Femur (tissue), 1 donor: ENCODE measurements at regions not wholly inside any gene's neighbourhood (a gene's known extent, or its start where the extent isn't known, plus 50 kb on each side); places are given as distances from the start of the nearest gene placed in this dataset.
"Not testable (repeated sequence)": the region's sequence is repeated elsewhere in the genome, so short reads cannot be mapped to it uniquely, and the experiment has no call there.

ENCODE experiments used
- DNase-seq: peaks from one replicate; pipeline ENCODE4 v3.0.0-alpha.2; 2017

GRCh38 chr3:4077950-4078349 is 225.2 kb upstream of the SETMAR start:
- no peak for DNase-seq

DNA sequence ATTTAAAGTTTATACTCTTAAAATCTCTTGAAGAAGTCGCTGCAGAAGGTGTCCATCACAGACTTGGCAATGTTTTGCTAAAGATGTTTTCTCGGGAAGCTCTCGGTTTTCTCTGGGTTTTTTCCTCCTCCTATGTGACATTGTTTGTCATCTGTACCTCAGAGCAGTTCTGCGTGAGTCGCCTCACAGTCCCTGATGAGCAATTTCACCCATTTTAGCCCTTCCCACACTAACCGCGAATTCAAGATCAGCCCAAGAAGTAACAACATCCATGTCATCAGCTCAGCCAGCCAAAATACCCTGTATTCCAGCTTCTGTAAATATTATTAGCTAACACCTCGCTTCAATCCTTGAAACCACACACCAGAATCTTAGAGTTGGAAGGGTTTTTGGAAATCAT is 224.3 kb upstream of the SETMAR start:
- no peak for DNase-seq

DNA sequence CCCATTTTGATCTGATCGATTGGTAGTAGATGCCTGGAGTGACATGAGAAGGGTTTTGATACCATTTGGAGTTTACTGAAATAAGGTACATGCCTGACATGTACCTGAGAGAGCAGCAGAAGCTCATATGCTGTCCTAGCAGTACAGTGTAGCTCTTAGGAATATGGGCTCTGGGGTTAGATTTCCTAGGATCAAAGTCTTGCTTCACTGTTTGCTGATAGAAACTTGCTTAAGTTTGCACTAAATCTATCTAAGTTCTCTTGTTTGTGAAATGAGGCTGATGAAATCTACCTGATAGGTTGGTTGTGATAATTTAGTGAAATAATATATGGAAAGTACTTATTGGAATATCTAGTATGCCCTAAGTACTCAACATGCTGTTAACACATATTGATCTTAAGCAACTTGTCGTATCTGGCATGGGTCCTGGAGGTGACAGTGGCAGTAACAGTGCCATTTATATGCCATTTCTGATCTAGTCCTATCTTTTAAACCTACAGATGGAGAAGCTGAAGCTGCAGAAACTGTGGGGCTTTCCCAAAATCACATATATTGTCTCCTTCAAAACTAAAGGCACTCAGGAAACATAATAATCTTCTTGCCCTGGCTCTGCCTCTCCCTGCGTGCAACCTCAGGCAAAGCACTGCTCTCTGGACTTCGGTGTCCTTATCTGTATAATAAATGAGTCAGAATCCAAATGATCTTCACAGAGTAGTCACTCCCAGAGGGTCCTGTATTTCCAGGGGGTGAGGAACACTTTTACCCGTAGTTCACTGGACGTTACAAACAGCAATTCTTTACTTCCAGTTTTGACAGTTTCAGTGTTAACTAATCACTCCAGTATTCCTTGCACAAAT is 223.6 kb upstream of the SETMAR start:
- no peak for DNase-seq

GRCh38 chr3:4083225-4084015 is 219.7 kb upstream of the SETMAR start:
- no peak for DNase-seq

DNA sequence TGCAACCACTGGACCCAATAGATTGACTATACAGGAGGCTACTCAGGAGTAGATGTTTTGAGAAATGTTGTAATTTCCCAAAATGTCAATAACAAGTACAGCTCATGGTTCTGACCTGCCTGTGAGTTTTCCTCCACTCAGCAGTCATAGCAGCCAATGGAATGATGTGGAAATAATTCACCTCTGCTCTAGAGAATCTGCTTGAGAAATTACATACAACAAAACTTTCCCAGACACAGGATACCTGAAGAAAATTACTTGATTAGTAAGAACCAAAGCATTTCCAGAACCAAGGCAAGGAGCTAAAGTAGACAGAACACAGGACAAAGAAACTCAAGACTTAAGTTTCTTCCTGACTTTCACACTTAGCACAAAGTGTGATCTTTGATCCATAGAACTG is 218.9 kb upstream of the SETMAR start:
- DNase-seq: no peak

DNA sequence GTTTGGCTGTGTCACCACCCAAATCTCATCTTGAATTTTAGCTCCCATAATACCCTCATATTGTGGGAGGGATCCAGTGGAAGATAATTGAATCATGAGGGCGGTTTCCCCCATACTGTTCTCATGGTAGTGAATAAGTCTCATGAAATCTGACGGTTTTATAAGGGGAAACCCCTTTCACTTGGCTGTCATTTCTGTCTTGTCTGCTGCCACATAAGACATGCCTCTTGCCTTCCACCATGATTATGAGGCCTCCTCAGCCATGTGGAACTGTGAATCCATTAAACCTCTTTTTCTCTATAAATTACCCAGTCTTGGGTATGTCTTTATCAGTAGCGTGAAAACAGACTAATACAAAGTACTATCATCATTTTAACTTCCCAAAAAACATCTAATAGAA is 216.5 kb upstream of the SETMAR start:
- DNase-seq: not testable (repeated sequence)

- DNase-seq: no peak
These were observed 211.4 kb upstream of the SETMAR start for GRCh38 chr3:4091786-4092185.

DNA sequence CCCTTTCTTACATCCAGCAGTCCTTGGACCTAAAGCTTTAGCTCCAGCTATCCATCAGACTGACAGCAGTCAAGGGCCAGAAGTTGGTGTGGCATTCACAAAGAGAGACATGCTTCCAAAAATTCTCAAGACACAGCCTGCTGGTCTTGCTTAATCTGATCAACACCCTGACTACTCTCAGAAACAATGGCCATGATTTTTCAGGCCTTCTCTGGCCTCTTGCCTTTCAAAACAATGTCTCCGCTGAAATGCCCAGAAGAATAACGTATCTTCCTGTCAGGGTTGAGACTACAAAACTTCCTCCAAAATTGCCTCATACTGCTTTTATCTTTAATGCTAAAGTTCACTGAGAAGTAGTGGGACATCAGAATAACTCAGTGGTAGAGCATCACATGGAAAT is 205.4 kb upstream of the SETMAR start:
- no peak for DNase-seq

GRCh38 chr3:4099607-4100006 is 203.6 kb upstream of the SETMAR start:
- no peak for DNase-seq

DNA sequence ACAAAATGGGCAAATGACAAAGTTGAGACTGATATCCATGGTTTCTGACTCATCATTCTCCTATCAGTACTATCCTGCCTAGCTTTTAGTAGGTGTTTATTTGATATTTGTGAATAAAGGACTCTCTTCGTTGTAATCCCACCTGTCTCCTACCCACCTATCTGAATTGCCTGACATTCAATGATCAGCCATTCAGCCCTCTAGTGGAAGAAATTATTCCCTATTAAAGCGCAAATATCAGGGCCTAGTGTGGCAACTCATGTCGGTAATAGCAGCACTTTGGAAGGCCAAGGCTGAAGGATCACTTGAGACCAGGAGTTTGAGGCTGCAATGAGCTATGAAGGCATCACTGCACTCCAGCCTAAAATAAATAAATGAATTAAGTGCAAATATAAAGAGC is 195.7 kb upstream of the SETMAR start:
- no peak for DNase-seq

- no peak for DNase-seq
These were observed 189.2 kb upstream of the SETMAR start for GRCh38 chr3:4113811-4114522.

GRCh38 chr3:4119119-4119518 is 184.1 kb upstream of the SETMAR start:
- DNase-seq: no peak

- DNase-seq: no peak
These were observed 177.6 kb upstream of the SETMAR start for GRCh38 chr3:4125576-4125975.

DNA sequence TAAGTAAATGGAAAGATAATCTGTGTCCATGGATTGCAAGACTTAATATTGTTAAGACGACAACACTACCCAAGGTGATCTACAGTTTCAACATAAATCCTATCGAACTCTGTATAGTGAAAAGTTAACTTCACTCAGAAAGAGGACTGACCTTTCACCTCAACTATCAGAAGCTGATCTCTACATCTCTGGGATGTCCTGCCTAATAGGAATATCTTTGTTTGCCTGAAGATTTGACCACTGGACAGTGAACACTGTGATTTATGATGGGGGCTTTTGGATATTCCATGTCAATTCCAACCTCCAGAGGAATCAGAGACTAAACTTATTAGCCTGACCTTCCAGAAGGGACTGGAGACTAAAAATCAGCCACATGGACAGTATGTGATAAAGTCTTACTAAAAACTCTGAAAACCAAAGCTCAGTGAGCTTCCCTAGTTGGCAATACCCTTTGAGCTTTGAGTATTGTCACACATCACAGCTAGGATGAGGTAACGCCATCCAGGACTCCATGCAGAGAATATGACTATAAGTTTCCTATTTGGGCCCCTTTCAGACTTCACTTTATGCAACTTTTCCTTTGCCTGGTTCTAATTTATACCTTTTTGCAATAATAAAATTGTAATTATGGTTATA is 164.9 kb upstream of the SETMAR start:
- DNase-seq: no peak

DNA sequence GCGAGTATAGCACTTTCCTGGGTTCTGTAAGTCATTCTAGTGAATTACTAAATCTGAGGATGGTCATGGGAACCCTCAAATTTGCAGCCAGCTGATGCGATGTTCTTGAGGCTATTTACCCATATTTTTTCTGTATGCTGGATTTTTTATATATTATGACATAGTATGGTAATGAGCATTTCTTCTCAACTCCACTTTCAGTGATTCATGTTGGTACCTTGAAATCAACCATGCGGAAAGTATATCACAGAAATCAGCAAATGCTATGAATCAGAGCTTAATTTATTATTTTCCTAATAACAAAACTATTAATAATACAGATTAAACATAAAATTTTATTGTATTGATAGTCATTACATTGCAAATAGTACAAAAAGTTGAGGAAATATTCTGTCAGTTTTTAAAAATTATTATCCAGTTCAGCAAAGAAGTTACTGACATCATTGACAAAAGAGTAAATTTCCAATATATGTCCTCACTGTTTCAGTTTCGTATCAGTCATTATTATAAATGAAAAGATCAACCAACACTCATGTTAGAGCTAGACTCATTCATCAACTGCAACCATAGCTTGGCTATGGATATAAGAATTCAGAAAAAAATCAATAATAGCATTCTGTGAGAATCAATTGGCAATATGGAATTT is 164.3 kb upstream of the SETMAR start:
- DNase-seq: no peak

DNA sequence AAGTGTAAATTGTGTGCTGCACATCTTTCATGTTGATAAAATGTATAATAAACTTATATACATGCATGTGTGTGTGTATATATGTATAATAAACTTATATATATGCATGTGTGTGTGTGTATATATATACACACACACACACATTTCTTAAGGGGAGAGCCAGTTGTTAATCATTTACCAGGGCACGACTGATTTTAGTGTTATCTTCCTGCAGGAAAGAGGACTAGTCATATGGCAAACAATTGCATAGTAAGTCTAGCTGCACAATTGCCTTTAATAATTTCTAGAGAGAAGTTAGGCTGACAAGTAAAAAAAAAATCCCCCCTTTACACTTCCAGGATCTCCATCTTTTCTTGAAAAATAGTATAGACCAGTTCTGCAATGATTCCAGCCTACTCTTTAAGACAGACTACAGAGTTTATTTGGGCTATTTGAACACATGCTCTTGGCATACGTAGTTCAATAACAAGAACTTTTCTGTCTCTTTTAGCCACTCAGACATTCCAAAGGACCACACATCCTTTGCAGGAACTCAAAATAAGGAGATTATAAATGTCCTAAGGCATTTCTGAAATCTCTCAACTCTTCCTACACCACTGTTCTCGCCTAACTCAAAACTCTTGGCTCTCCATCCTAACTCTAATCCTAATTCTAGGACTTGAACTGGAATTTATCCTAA is 163.6 kb upstream of the SETMAR start:
- DNase-seq: no peak

GRCh38 chr3:4140921-4141320 is 162.2 kb upstream of the SETMAR start:
- DNase-seq: no peak

DNA sequence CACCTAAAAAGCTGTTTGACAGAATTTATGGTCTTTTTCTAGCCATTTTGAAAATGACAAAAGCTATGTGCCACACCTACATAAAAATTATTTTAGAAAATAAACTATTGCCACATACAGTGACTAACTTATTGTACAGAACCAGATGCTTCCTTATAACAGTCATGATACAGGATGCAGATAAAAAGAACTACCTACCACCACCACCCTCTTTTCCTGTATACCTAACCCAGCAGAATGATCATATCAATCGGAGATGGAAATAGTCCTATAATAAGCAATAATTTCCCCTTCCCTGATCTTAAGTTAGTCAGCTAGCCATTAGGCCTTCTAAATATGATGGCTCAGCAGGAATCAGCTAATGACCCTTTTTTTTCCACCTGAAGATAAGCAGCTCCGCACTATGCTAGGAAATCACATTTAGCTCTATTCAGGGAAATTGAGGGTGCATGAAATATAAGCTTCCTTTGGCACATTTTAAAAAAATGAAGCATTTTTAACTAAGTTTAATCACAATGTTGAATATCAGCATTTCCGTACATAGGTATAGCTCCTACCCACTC is 155.5 kb upstream of the SETMAR start:
- no peak for DNase-seq

DNA sequence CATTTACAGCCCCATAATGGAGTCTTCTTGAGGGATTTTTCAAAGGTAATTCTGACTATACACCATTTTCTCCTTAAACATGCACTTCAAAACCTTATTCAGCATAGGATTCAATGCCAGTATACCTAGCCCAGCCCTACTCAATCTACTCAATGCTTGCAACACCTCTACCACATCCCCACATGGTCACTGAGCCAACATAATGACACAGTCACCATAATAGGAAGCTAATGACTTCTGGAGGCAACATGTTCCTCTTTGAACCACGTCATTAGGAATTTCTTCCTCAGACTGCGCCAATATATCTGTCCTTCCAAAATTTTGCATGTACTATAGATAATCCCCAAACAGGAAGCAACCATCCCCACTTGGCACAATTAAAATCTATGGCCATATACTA is 153.9 kb upstream of the SETMAR start:
- no peak for DNase-seq

DNA sequence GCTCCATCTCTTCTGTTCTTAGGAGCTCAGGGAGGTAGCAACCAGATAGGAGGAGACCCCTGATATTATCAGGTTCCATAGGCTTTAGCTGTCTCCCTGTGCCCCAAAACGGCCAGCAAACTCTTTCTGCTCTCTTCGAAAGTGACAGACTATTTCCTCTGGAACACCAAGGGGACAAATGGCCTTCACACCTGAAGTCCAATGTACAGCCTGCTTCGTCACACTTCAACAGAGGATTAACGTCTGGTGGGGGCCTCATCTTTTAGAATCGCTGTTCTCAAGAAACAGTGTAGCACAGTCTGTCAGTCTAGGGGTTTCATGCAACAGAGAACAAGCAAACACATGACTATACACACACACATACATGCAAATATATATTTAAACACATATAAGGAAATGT is 152.4 kb upstream of the SETMAR start:
- no peak for DNase-seq

GRCh38 chr3:4151859-4152258 is 151.3 kb upstream of the SETMAR start:
- no peak for DNase-seq

- no peak for DNase-seq
These were observed 149.4 kb upstream of the SETMAR start for GRCh38 chr3:4153771-4154170.
